K562 (cell line): ENCODE measurements at regions not wholly inside any gene's neighbourhood (a gene's known extent, or its start where the extent isn't known, plus 50 kb on each side); places are given as distances from the start of the nearest gene placed in this dataset.

ENCODE experiments used
- ATAC-seq: fragments of 200-7000 bp; cut with Tn5 transposase; 3 replicates; pipeline ENCODE4 v1.9.1; 2020; ENCODE audit warnings: moderate library complexity
- BruUV-seq: library from RNA; stranded (reverse); fragments of 400-500 nt; replicated peaks from 2 replicates; lab custom pipeline; 2021; lab: Mats Ljungman, UMichigan
- CTCF ChIA-PET: fragments of 300-600 bp; formaldehyde crosslinking; extraction: SDS; loops from one replicate; lab custom pipeline; 2021; ENCODE audit warnings: low intra/inter-chr PET ratio; lab: Yijun Ruan, JAX
- POLR2A ChIA-PET: fragments of 300-600, 350-650 bp; sonication (Branson Sonifier 250); formaldehyde crosslinking; extraction: SDS; loops from one replicate; lab custom pipeline; 2021; ENCODE audit warnings: antibody characterized with exemption, inconsistent platforms; lab: Yijun Ruan, JAX
- DNase-seq, 4 experiments: peaks; one replicate each; pipeline versions ENCODE4 v3.0.0 to v3.0.0-alpha.2; 2011 to 2018; ENCODE audit warnings: low spot score in 3 of 4, mixed read lengths in 3 of 4; ENCODE audit errors: extremely low read depth in 1 of 4
- FAIRE-seq: peaks from 2 replicates; lab custom pipeline; 2011; peaks lifted over from hg19 to GRCh38; lab: Jason Lieb, UNC
- H2AFZ ChIP-seq: 2 replicates; pipeline ENCODE4 v1.6.0; 2011; ENCODE audit warnings: low read depth, low read length, control low read depth, inconsistent platforms
- H3K27ac ChIP-seq: fragments of 200-600 bp; 3 replicates; pipeline ENCODE4 v1.8.0; 2011; ENCODE audit warnings: low read depth, mild to moderate bottlenecking, control low read depth, inconsistent platforms, low read length, moderate library complexity, mixed read lengths; ENCODE audit errors: extremely low read depth
- H3K27me3 ChIP-seq, 2 experiments: fragments of 300-600 bp in 1 of 2; 2 replicates in 1 of 2; 3 replicates in 1 of 2; pipeline versions ENCODE4 v1.6.0 to v1.8.0; 2011; ENCODE audit warnings: inconsistent platforms in 2 of 2, low read length in 2 of 2, mild to moderate bottlenecking in 1 of 2, mixed read lengths in 1 of 2, moderate library complexity in 1 of 2; ENCODE audit not compliant: control insufficient read depth in 2 of 2, insufficient read depth in 2 of 2
- H3K36me3 ChIP-seq: fragments of 300-600 bp; 3 replicates; pipeline ENCODE4 v1.8.0; 2011; ENCODE audit warnings: mild to moderate bottlenecking, low read length, inconsistent platforms; ENCODE audit not compliant: control insufficient read depth, insufficient read depth
- H3K4me1 ChIP-seq, 2 experiments: fragments of 200-600 bp in 1 of 2; replicated peaks in 1 of 2; 2 replicates in 1 of 2; 3 replicates in 1 of 2; pipeline versions ENCODE4 v1.5.1 to v1.8.0; 2011; ENCODE audit warnings: inconsistent platforms in 2 of 2, low read length in 2 of 2, mild to moderate bottlenecking in 1 of 2, mixed read lengths in 1 of 2, moderate library complexity in 1 of 2; ENCODE audit not compliant: control insufficient read depth in 2 of 2, insufficient read depth in 2 of 2
- H3K4me2 ChIP-seq: 2 replicates; pipeline ENCODE4 v1.6.1; 2011; ENCODE audit warnings: low read length, control low read depth, inconsistent platforms, mixed read lengths; ENCODE audit not compliant: insufficient read depth
- H3K4me3 ChIP-seq: fragments of 200-600 bp; sonication (generic), shearing (Covaris generic); 2 replicates; pipeline ENCODE4 v1.5.1; 2016; ENCODE audit warnings: control low read depth, inconsistent platforms
- H3K79me2 ChIP-seq: fragments of 200-600 bp; 3 replicates; pipeline ENCODE4 v1.8.0; 2011; ENCODE audit warnings: low read length, inconsistent platforms; ENCODE audit not compliant: control insufficient read depth, insufficient read depth
- H3K9ac ChIP-seq, 2 experiments: 2 replicates each; pipeline versions ENCODE4 v1.6.0 to v1.6.1; 2011; ENCODE audit warnings: low read depth in 2 of 2, low read length in 2 of 2, control low read depth in 1 of 2, inconsistent platforms in 1 of 2, mild to moderate bottlenecking in 1 of 2, mixed read lengths in 1 of 2; ENCODE audit not compliant: insufficient read depth in 1 of 2
- H3K9me1 ChIP-seq: one replicate; pipeline ENCODE4 v1.6.0; 2011; ENCODE audit warnings: inconsistent platforms, mild to moderate bottlenecking, low read length, moderate library complexity; ENCODE audit not compliant: control insufficient read depth, insufficient read depth
- H3K9me3 ChIP-seq: replicated peaks from 2 replicates; pipeline ENCODE4 v1.5.1; 2011; ENCODE audit warnings: low read depth, low read length, inconsistent platforms; ENCODE audit not compliant: control insufficient read depth, insufficient read depth
- H4K20me1 ChIP-seq: replicated peaks from 2 replicates; pipeline ENCODE4 v1.6.1; 2011; ENCODE audit warnings: low read length, inconsistent platforms, mixed read lengths; ENCODE audit not compliant: control insufficient read depth, insufficient read depth
- ATF7 ChIP-seq: fragments of 450-650 bp; IDR thresholded peaks from 2 replicates; pipeline ENCODE4 v1.7.1; 2014; ENCODE audit warnings: mild to moderate bottlenecking, moderate library complexity
- CCAR2 ChIP-seq: fragments of 200-400 bp; formaldehyde crosslinking; IDR thresholded peaks from 2 replicates; pipeline ENCODE4 v1.6.1; 2017; ENCODE audit warnings: mild to moderate bottlenecking, low read depth, low read length
- MEF2D ChIP-seq: conservative IDR thresholded peaks from 2 replicates; pipeline ENCODE4 v1.6.1; 2016; ENCODE audit warnings: low read depth, missing genetic modification characterization, missing compliant biosample characterization
- SMAD4 ChIP-seq: fragments of 250-450 bp; sonication (Bioruptor Pico); conservative IDR thresholded peaks from 2 replicates; pipeline ENCODE4 v1.8.0; 2021; ENCODE audit warnings: inconsistent platforms, mild to moderate bottlenecking, moderate library complexity
- ZBTB7A ChIP-seq: IDR thresholded peaks from 2 replicates; pipeline ENCODE4 v1.6.1; 2011; ENCODE audit warnings: low read depth, mild to moderate bottlenecking, low read length, moderate library complexity, borderline replicate concordance; ENCODE audit not compliant: control insufficient read depth
- WGBS: fragments of 100-300 bp; shearing (Covaris generic); methylation state at CpG from one replicate; pipeline ENCODE4 v1.1.6; 2016; ENCODE audit warnings: low coverage, mixed read lengths; ENCODE audit not compliant: insufficient coverage; ENCODE audit errors: missing lambda C conversion rate; 5-methylcytosine and 5-hydroxymethylcytosine counted together
- in situ Hi-C: fragments of 300-500 bp; cut with MboI; formaldehyde crosslinking; loops from 4 replicates; pipeline ENCODE4 v1.15.0; 2018; ENCODE audit warnings: inconsistent platforms, mixed read lengths
- intact Hi-C: fragments of 100-400 bp; cut with micrococcal nuclease; formaldehyde crosslinking; loops from 2 replicates; pipeline ENCODE4 v1.14.2; 2022
- TF ChIP-seq, protein P1 (sequence below): fragments of 450-650 bp; IDR thresholded peaks from one replicate; pipeline ENCODE4 v1.6.1; 2018; ENCODE audit warnings: mild to moderate bottlenecking, moderate library complexity; ENCODE audit not compliant: partially characterized antibody

- Histone ChIP-seq H3K27me3 (no peaks in the 10 kb centered on the region), H3K36me3 (no peaks in the 10 kb centered on the region), H3K27ac (no peak overlapping the region), H2AFZ (no peak overlapping the region), H3K9me3 (no peaks in the 10 kb centered on the region), H3K4me2 (no peak overlapping the region)
- FAIRE-seq (no peak), DNase-seq (no peak), ATAC-seq (no peak)
- intact Hi-C loops: no loop called here
- TF ChIP-seq SMAD4 (CRISPR knock-in tag) (no peak), ATF7 (no peak), CCAR2 (no peak), MEF2D (tag) (no peak), ZBTB7A (no peak)
- TF ChIP-seq, protein P1, sequence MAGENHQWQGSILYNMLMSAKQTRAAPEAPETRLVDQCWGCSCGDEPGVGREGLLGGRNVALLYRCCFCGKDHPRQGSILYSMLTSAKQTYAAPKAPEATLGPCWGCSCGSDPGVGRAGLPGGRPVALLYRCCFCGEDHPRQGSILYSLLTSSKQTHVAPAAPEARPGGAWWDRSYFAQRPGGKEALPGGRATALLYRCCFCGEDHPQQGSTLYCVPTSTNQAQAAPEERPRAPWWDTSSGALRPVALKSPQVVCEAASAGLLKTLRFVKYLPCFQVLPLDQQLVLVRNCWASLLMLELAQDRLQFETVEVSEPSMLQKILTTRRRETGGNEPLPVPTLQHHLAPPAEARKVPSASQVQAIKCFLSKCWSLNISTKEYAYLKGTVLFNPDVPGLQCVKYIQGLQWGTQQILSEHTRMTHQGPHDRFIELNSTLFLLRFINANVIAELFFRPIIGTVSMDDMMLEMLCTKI: no peak
- TF ChIP-seq, all 486 proteins: peak for 0
- Histone ChIP-seq H3K79me2 (no peaks in the 10 kb centered on the region), H3K4me3 (no peak overlapping the region), H3K9ac (no peak overlapping the region), H3K4me1 (no peaks in the 10 kb centered on the region), H3K9me1 (no peaks in the 10 kb centered on the region), H4K20me1 (no peaks in the 10 kb centered on the region)
- BruUV-seq: no TSS peak
- in situ Hi-C loops: no loop called here
- POLR2A ChIA-PET: interaction anchor here (0.6 kb wide), 1 partner anchor 389 kb away, joined by 3 read pairs; no protein-coding TSS in a partner anchor
- WGBS: 0% methylated on average over 1 of the region's 1 CpG
- CTCF ChIA-PET: no interaction called here
Measured at GRCh38 chr5:90173299-90174030, 236.1 kb downstream of the CETN3 start.
